Hepatocyte (in vitro differentiated cells): ENCODE measurements at regions not wholly inside any gene's neighbourhood (a gene's known extent, or its start where the extent isn't known, plus 50 kb on each side); places are given as distances from the start of the nearest gene placed in this dataset.

Experiments
- DNase-seq: peaks from one replicate; pipeline ENCODE4 v3.0.0-alpha.2; 2016; ENCODE audit warnings: low spot score
- H2AFZ ChIP-seq: fragments of 200-600 bp; sonication (generic); 2 replicates; pipeline ENCODE4 v1.6.0; 2016; ENCODE audit warnings: antibody characterized with exemption, mild to moderate bottlenecking
- H3K27ac ChIP-seq: fragments of 200-600 bp; sonication (generic); 2 replicates; pipeline ENCODE4 v1.5.1; 2016; ENCODE audit warnings: mild to moderate bottlenecking
- H3K27me3 ChIP-seq: fragments of 200-600 bp; sonication (generic); 2 replicates; pipeline ENCODE4 v1.6.1; 2016
- H3K36me3 ChIP-seq: fragments of 200-600 bp; sonication (generic); replicated peaks from 2 replicates; pipeline ENCODE4 v1.5.1; 2016; ENCODE audit warnings: low read depth; ENCODE audit not compliant: insufficient read depth
- H3K4me1 ChIP-seq: fragments of 200-600 bp; sonication (generic); 2 replicates; pipeline ENCODE4 v1.5.1; 2016; ENCODE audit warnings: mild to moderate bottlenecking, moderate library complexity; ENCODE audit not compliant: insufficient read depth
- H3K4me2 ChIP-seq: fragments of 200-600 bp; sonication (generic); 2 replicates; pipeline ENCODE4 v1.6.0; 2016
- H3K4me3 ChIP-seq: fragments of 200-600 bp; sonication (generic); 2 replicates; pipeline ENCODE4 v1.5.1; 2016; ENCODE audit warnings: mild to moderate bottlenecking
- H3K79me2 ChIP-seq: fragments of 200-600 bp; sonication (generic); 2 replicates; pipeline ENCODE4 v1.6.0; 2017; ENCODE audit warnings: mild to moderate bottlenecking
- H3K9me2 ChIP-seq: fragments of 200-600 bp; sonication (generic); replicated peaks from 2 replicates; pipeline ENCODE4 v1.6.0; 2017; ENCODE audit warnings: mild to moderate bottlenecking; ENCODE audit not compliant: insufficient read depth
- H3K9me3 ChIP-seq: fragments of 200-600 bp; sonication (generic); 2 replicates; pipeline ENCODE4 v1.5.1; 2016; ENCODE audit warnings: low read depth, mild to moderate bottlenecking
- H4K20me1 ChIP-seq: fragments of 200-600 bp; sonication (generic); 2 replicates; pipeline ENCODE4 v1.6.0; 2016; ENCODE audit warnings: mild to moderate bottlenecking; ENCODE audit not compliant: insufficient read depth, poor library complexity, severe bottlenecking
- EZH2 ChIP-seq: fragments of 200-600 bp; sonication (generic); IDR thresholded peaks from 2 replicates; pipeline ENCODE4 v1.6.1; 2016; ENCODE audit warnings: antibody characterized with exemption, mild to moderate bottlenecking, borderline replicate concordance
- EZH2phosphoT487 ChIP-seq: fragments of 200-600 bp; sonication (generic); IDR thresholded peaks from one replicate; pipeline ENCODE4 v1.6.1; 2018; ENCODE audit warnings: antibody characterized with exemption, mild to moderate bottlenecking, low read depth, moderate library complexity; ENCODE audit not compliant: unreplicated experiment, severe bottlenecking
- WGBS: methylation state at CpG from one replicate; pipeline ENCODE4 v1.1.6; 2016; ENCODE audit warnings: low lambda C conversion rate; ENCODE audit errors: missing lambda C conversion rate; 5-methylcytosine and 5-hydroxymethylcytosine counted together
- TF ChIP-seq, protein P1 (sequence below): fragments of 200-600 bp; sonication (generic); IDR thresholded peaks from 2 replicates; pipeline ENCODE4 v1.5.1; 2016; ENCODE audit warnings: antibody characterized with exemption, mild to moderate bottlenecking; ENCODE audit not compliant: poor library complexity

DNA sequence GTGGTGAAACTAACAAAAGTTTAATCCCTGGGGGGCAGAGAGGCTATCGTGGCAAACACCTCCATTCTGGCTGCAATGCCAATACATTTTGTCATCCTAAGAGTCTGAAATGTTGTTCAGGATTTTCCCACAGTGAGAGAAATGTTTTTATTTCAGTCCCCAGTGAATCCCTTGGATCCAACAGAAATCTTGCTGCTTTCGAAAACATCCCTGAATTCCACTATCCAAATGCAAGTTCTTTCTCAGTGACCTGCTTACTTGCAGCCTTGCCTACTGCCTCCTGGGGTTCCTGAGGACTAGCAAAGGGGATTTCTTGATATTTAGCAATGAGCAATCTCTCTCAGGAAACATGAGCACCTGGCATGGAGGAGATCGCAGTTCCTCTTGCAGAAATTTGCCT lies 202.1 kb upstream of the IRX3 start:
- WGBS: 94% methylated on average over 3 of the region's 3 CpGs
- Histone ChIP-seq H3K4me2 (no peak overlapping the region), H3K79me2 (no peaks in the 10 kb centered on the region), H3K4me3 (no peak overlapping the region), H3K36me3 (no peaks in the 10 kb centered on the region), H2AFZ (no peak overlapping the region), H3K9me2 (no peaks in the 10 kb centered on the region), H3K27me3 (no peaks in the 10 kb centered on the region), H3K27ac (no peak overlapping the region), H4K20me1 (no peaks in the 10 kb centered on the region), H3K9me3 (no peaks in the 10 kb centered on the region), H3K4me1 (peaks cover 7% of the 10 kb centered on the region)
- no peak for DNase-seq
- TF ChIP-seq EZH2phosphoT487: no peak
- TF ChIP-seq, protein P1, sequence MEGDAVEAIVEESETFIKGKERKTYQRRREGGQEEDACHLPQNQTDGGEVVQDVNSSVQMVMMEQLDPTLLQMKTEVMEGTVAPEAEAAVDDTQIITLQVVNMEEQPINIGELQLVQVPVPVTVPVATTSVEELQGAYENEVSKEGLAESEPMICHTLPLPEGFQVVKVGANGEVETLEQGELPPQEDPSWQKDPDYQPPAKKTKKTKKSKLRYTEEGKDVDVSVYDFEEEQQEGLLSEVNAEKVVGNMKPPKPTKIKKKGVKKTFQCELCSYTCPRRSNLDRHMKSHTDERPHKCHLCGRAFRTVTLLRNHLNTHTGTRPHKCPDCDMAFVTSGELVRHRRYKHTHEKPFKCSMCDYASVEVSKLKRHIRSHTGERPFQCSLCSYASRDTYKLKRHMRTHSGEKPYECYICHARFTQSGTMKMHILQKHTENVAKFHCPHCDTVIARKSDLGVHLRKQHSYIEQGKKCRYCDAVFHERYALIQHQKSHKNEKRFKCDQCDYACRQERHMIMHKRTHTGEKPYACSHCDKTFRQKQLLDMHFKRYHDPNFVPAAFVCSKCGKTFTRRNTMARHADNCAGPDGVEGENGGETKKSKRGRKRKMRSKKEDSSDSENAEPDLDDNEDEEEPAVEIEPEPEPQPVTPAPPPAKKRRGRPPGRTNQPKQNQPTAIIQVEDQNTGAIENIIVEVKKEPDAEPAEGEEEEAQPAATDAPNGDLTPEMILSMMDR: no peak
- no peak for TF ChIP-seq EZH2

DNA sequence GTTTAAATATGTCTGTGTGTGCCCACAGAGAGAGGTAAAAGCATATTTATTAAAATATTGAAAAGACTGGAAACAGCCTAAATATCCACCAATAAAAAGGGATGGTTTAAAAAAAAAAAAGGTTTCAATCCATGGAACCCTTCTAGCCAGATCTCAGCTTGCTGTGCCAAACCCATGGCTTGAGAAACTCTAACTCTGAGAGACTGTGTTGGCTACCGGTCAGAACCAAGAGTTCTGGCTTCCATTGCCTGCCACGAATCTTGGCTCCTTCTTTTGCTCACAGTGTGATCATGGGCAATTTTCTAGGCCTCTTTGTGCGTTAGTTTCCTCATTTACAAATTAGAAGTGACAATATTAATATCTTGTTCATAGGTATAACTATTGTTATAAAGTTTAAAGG lies 201.3 kb upstream of the IRX3 start:
- Histone ChIP-seq H3K4me1 (peaks cover 7% of the 10 kb centered on the region), H3K27ac (no peak overlapping the region), H4K20me1 (no peaks in the 10 kb centered on the region), H3K4me2 (no peak overlapping the region), H2AFZ (no peak overlapping the region), H3K36me3 (no peaks in the 10 kb centered on the region), H3K4me3 (no peak overlapping the region), H3K9me3 (no peaks in the 10 kb centered on the region), H3K79me2 (no peaks in the 10 kb centered on the region), H3K27me3 (no peaks in the 10 kb centered on the region), H3K9me2 (no peaks in the 10 kb centered on the region)
- no peak for TF ChIP-seq EZH2
- no peak for TF ChIP-seq EZH2phosphoT487
- TF ChIP-seq, protein P1: no peak
- DNase-seq: no peak
- 90% methylated on average over 3 of the region's 3 CpGs for WGBS

DNA sequence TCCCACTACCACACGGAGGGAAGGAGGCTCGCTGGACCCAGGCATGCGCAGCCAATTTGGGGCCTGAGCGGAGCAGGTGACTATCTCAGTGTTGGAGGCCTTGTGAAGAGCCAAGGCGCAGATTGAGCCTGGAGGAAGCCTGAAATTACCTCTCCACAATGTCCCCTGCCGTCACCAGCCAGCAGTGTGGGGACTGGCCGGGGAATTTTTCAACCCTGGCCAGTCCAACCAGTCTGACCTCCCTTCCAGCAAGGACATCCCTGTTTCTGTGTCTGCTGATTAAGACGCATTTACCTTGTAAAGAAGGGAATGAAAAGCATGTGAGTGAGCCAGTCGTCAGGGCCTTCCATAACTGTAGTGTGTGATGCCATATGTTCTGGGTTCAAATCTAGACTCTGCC lies 198.1 kb upstream of the IRX3 start:
- 77% methylated on average over 9 of the region's 9 CpGs for WGBS
- H3K27ac ChIP-seq: no peak overlapping the region
- H3K36me3 ChIP-seq: no peaks in the 10 kb centered on the region
- DNase-seq: no peak
- no peak overlapping the region for H2AFZ ChIP-seq
- no peaks in the 10 kb centered on the region for H4K20me1 ChIP-seq
- H3K4me2 ChIP-seq: no peak overlapping the region
- peaks cover 1% of the 10 kb centered on the region for H3K4me1 ChIP-seq
- no peaks in the 10 kb centered on the region for H3K79me2 ChIP-seq
- H3K9me2 ChIP-seq: no peaks in the 10 kb centered on the region
- no peaks in the 10 kb centered on the region for H3K9me3 ChIP-seq
- H3K4me3 ChIP-seq: no peak overlapping the region
- TF ChIP-seq EZH2phosphoT487: no peak
- TF ChIP-seq, protein P1: no peak
- no peaks in the 10 kb centered on the region for H3K27me3 ChIP-seq

DNA sequence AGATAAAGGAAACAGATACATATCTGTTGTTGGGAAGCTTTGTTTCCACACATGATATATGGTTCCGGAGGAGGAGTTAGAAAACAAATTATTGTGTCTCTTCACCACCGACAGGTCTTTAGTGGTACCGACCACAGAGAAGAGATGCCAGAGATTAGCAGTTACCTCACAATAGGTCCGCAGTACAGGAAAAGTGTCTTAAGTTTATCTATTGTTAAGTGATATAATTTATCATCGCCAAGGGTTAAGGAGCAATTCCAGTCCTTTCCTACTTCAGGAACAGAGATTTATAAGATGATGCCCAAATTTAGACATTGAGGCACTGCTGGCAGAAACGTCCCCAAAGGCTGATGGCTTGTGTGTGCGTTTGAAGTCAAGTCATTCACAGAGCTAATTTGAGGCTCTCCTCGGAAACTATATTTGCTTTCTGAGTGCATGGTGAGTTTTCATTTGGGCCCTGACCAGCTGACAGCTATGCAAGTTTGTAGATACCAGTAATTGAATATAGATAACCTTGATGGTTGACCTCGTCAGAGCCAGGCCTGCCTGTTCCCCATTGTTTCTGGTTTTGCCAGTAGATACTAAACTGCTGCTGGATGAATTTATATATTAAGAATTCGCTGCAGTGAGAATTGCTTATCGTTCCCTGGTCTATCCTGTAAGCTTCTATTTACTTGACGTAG lies 196.4 kb upstream of the IRX3 start:
- WGBS: 56% methylated on average over 12 of the region's 12 CpGs
- TF ChIP-seq EZH2phosphoT487 (no peak), EZH2 (no peak)
- TF ChIP-seq, protein P1: no peak
- H3K4me3 ChIP-seq: no peak overlapping the region

More for the DNA sequence above, 196.4 kb upstream of the IRX3 start:
- Histone ChIP-seq H3K27ac (no peak overlapping the region), H3K9me3 (no peaks in the 10 kb centered on the region), H2AFZ (no peak overlapping the region), H3K36me3 (no peaks in the 10 kb centered on the region), H3K9me2 (no peaks in the 10 kb centered on the region), H3K27me3 (no peaks in the 10 kb centered on the region), H4K20me1 (no peaks in the 10 kb centered on the region), H3K4me2 (no peak overlapping the region), H3K4me1 (no peaks in the 10 kb centered on the region), H3K79me2 (no peaks in the 10 kb centered on the region)
- no peak for DNase-seq
